ENCODE measurements at regions not wholly inside any gene's neighbourhood (a gene's known extent, or its start where the extent isn't known, plus 50 kb on each side); places are given as distances from the start of the nearest gene placed in this dataset.
"Not testable (repeated sequence)": the region's sequence is repeated elsewhere in the genome, so short reads cannot be mapped to it uniquely, and the experiment has no call there.

DNA sequence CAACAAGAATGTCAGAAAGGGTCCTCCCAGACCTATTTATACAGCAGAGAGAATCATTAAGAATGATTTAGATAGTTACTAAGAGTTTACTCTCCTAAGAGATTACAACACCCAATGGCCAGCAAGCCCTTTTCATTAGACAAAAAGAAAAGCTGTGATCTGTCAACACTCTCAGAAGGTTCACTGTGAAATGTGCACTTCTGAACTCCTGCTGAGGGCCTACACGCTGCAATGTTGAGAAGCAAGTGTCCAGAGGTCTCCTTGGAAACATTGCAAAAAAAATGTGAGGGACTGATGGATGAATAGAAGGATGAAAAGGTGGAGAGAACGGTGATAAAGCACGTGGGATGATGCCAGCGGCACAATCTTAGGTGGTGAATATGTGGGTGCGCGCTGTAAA, 70.8 kb downstream of the GOLGA6L6 start:
- H3K27ac ChIP-seq (ENCODE audit: insufficient read depth, low read length); H3K9me3 ChIP-seq (ENCODE audit: control insufficient read depth, insufficient read depth, low read length); H3K27me3 ChIP-seq (ENCODE audit: control insufficient read depth, insufficient read depth, low read length); H3K18ac ChIP-seq (ENCODE audit: low read depth, low read length); H2BK5ac ChIP-seq (ENCODE audit: low read depth, low read length, poor library complexity, severe bottlenecking); H3K79me1 ChIP-seq (ENCODE audit: low read depth in 1 of 2, low read length in 2 of 2); H3K4me2 ChIP-seq (ENCODE audit: low read depth, low read length); H3K14ac ChIP-seq (replicated peaks; ENCODE audit: low read depth, low read length); H2BK20ac ChIP-seq (ENCODE audit: low read depth, low read length); H3K4me3 ChIP-seq (ENCODE audit: insufficient read depth, low read depth, low read length); in situ Hi-C loops (cut with MboI; ENCODE audit: low sequenced_read_pairs); H3K36me3 ChIP-seq (ENCODE audit: control insufficient read depth, insufficient read depth, low read length); H3K4ac ChIP-seq (ENCODE audit: low read depth, low read length); H3K23ac ChIP-seq (ENCODE audit: low read depth, low read length); H3K4me1 ChIP-seq (ENCODE audit: control insufficient read depth, insufficient read depth, low read length); ATAC-seq (ENCODE audit: low read depth); intact Hi-C loops (cut with micrococcal nuclease); H4K20me1 ChIP-seq (ENCODE audit: insufficient read depth, low read length); H3K9me1 ChIP-seq (ENCODE audit: insufficient read depth, low read length); H4K8ac ChIP-seq (ENCODE audit: low read depth in 2 of 2, low read length in 2 of 2); DNase-seq; POLR2A ChIA-PET (ENCODE audit: unreplicated experiment); H2AFZ ChIP-seq (replicated peaks; ENCODE audit: low read length, poor library complexity); H3K56ac ChIP-seq (ENCODE audit: extremely low read depth, insufficient read depth, low read length); H2BK15ac ChIP-seq (ENCODE audit: low read depth, low read length); H4K91ac ChIP-seq (ENCODE audit: insufficient read depth, low read depth, low read length); H2AK5ac ChIP-seq (ENCODE audit: low read depth, low read length); H4K5ac ChIP-seq (ENCODE audit: low read depth, low read length); H2AK9ac ChIP-seq (replicated peaks; ENCODE audit: low read depth, low read length, poor library complexity); BruUV-seq (replicated peaks); dilution Hi-C loops (cut with HindIII; ENCODE audit: low sequenced_read_pairs, unreplicated experiment); H2BK120ac ChIP-seq (ENCODE audit: low read depth, low read length); H3K9ac ChIP-seq (ENCODE audit: low read depth, low read length); CTCF ChIA-PET: not testable (repeated sequence)
- no CpG with 5 or more reads among the region's 6 CpGs for WGBS, 2 experiments (ENCODE audit: extremely low coverage in 2 of 2, insufficient read length in 1 of 2)

DNA sequence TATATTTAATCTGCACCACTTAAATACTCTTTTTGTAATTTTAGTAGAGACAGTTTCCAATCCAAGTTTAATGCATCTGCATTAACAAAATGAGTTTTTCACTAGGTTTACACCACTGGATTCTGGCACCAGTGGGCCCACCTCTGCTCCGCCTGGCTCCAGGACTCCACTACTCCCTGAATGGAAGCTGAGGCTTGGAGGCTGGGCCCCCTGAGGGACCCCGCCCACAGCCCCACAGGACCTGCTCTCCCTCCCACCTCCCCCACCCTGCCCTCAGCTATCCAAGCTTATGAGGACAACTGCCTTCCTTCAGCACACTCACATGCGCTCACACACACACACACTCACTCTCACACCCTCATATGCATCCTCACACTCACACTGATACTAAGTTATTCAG, 100.5 kb downstream of the GOLGA6L6 start:
- DNase-seq; H3K23ac ChIP-seq (ENCODE audit: low read depth, low read length); H2BK20ac ChIP-seq (ENCODE audit: low read depth, low read length); H3K14ac ChIP-seq (replicated peaks; ENCODE audit: low read depth, low read length); H3K9ac ChIP-seq (ENCODE audit: low read depth, low read length); H2AFZ ChIP-seq (replicated peaks; ENCODE audit: low read length, poor library complexity); H3K9me1 ChIP-seq (ENCODE audit: insufficient read depth, low read length); H3K9me3 ChIP-seq (ENCODE audit: control insufficient read depth, insufficient read depth, low read length); H2AK5ac ChIP-seq (ENCODE audit: low read depth, low read length); H2AK9ac ChIP-seq (replicated peaks; ENCODE audit: low read depth, low read length, poor library complexity); H3K27me3 ChIP-seq (ENCODE audit: control insufficient read depth, insufficient read depth, low read length); H3K79me1 ChIP-seq (ENCODE audit: low read depth in 1 of 2, low read length in 2 of 2); H3K4me2 ChIP-seq (ENCODE audit: low read depth, low read length); in situ Hi-C loops (cut with MboI; ENCODE audit: low sequenced_read_pairs); BruUV-seq (replicated peaks); CTCF ChIA-PET; H3K27ac ChIP-seq (ENCODE audit: insufficient read depth, low read length); POLR2A ChIA-PET (ENCODE audit: unreplicated experiment); dilution Hi-C loops (cut with HindIII; ENCODE audit: low sequenced_read_pairs, unreplicated experiment); H2BK5ac ChIP-seq (ENCODE audit: low read depth, low read length, poor library complexity, severe bottlenecking); H4K8ac ChIP-seq (ENCODE audit: low read depth in 2 of 2, low read length in 2 of 2); H2BK120ac ChIP-seq (ENCODE audit: low read depth, low read length); H3K4me1 ChIP-seq (ENCODE audit: control insufficient read depth, insufficient read depth, low read length); H2BK15ac ChIP-seq (ENCODE audit: low read depth, low read length); H4K5ac ChIP-seq (ENCODE audit: low read depth, low read length); H4K91ac ChIP-seq (ENCODE audit: insufficient read depth, low read depth, low read length); H3K56ac ChIP-seq (ENCODE audit: extremely low read depth, insufficient read depth, low read length); H4K20me1 ChIP-seq (ENCODE audit: insufficient read depth, low read length); H3K18ac ChIP-seq (ENCODE audit: low read depth, low read length); H3K36me3 ChIP-seq (ENCODE audit: control insufficient read depth, insufficient read depth, low read length); ATAC-seq (ENCODE audit: low read depth); H3K4ac ChIP-seq (ENCODE audit: low read depth, low read length); H3K4me3 ChIP-seq (ENCODE audit: insufficient read depth, low read depth, low read length); intact Hi-C loops (cut with micrococcal nuclease): not testable (repeated sequence)
- WGBS, 2 experiments (ENCODE audit: extremely low coverage in 2 of 2, insufficient read length in 1 of 2) = no CpG with 5 or more reads among the region's 3 CpGs
